ENCODE measurements at regions not wholly inside any gene's neighbourhood (a gene's known extent, or its start where the extent isn't known, plus 50 kb on each side); places are given as distances from the start of the nearest gene placed in this dataset.

DNA sequence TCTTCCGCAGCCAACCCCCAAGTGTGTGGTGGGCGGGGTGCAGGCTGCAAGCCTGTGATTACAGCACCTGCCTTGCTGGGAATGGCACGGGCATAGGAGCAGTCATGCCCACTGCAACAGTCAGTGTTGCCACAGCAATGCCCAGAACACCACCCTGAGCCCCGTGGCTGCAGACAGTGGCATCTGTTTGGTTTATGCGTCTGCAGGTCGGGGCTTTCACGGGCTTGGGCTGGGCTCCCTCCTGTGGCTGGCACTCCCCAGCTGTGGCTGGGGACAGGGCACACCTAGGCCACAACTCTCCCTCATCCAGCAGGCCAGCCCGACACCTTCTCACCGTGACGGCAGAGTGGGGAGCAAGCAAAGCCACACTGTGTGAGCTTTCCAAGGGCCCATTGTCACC, 115.3 kb upstream of the C1QTNF9B start:
- FAIRE-seq = no peak

DNA sequence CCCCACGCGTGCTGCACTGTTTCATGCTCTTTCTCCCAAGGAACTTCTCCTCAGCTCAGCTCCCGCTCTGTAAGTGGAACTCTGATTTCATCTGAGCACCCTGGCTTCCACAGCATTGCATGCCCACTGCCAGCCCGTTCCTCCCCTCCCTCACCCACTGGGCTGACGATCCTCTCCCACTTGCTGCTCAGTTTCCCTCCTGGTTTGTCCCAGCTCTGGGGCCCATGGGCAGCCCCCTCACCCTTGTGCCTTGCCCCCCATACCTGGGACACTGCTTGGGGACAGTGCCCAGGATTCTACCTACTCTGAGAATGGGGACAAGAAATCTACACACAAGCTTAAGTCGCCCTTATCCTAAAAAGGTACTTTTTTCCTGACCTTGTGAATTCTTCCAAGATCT, 115.9 kb upstream of the C1QTNF9B start:
- no peak for FAIRE-seq

DNA sequence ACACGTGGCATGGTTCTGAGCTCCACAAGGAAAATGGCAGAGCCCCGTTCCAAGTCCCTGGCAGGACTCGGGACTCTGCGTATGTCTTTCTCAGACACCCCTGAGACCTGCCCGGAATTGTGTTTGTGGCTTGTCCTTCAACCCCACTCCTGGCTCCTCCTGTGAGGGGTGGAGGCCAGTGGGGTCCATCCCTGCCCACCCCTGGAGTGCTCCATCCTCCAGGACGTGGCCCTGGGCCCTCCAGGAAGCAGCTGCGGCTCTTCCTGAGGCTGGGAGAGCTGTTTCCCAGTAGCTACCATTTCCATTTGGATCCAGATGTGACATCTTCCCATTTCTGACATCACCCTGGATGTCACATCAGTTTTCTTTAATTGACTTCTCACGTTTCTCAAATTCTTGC, 118.7 kb upstream of the C1QTNF9B start:
- no peak for FAIRE-seq

DNA sequence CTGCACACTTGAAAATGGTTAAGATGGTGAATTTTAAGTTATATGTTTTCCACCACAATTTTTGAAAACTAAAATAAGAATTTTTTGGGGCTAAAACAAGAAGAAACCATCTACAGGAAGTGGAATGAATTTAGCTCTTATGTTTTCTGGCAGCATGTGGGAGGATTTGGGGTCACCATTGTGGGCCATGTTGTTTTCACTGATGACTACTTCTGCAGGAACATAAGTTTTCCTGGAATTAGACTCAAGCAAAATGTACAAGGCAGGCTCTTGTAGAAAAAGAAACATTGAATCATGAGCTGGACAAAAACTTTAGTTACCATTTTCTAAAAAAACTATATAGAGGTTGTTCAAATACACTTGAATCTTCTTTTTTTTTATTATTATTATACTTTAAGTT, 125.3 kb upstream of the C1QTNF9B start:
- FAIRE-seq = no peak

DNA sequence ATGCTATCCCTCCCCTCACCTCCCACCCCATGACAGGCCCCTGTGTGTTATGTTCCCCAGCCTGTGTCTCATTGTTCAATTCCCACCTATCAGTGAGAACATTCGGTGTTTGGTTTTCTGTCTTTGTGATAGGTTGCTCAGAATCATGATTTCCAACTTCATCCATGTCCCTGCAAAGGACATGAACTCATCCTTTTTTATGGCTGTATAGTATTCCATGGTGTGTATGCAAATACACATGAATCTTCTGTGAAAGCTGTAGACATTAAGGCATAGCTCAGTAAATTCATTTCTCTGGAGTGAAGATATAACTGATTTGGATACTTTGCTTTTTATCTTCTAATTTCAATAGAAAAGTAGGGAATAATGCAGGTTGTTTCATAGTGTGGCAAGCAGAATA, 125.8 kb upstream of the C1QTNF9B start:
- no peak for FAIRE-seq

DNA sequence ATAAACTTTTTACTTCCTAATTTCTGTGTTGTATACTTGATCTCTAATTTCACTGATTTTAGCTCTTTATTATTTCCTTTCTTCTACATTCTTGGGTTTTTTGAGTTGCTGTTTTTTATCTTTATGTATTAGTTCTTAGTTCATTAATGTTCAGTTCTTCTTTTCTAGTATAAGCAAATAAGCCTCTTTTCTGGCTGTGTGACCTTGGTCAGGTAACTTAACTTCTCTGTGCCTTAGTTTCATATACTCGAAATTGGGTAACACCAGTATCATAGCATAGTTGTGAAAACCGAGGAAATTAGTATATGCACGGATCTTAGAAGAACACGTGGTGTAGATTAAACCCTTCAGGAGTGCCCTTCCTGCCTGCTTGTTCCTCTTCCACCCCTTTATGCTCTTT, 130.2 kb upstream of the C1QTNF9B start:
- FAIRE-seq = no peak

DNA sequence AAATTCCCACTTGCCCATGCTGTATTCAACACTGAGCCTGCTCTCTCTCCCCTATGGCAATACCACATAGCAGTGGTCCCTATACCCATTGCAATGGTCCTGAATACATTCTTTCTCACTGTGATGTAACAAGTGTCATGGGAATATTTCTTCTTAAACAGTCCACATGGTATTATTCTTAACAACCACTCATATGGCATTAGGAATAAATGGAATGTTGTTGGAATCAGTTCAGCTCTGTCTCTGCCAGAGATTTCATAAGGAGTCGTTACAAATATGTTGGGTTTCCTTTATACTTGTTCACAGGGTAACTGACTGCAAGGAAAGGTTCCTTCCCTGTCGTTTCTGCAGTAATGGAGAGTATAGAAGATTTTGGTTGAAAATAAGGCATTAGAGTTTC, 128.3 kb upstream of the SPATA13 start:
- no peak for FAIRE-seq

DNA sequence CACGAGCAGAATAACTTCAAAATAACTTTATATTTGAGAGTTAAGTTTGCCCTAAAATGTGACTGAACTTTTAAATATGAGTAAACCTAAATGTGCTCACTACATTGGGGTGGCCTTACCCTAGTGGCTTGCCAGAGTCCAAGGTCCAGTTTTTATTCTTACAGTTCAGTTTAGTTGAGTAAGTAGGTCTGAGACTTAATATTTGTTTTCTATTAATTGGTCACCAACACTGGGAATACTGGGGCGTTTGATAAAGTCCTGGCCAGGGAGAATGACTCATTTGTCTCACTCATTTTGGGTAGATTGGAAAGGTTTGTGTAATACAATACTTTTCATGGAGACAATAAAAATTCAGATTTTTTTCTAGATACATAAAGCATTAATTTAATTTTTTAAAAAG, 127.8 kb upstream of the SPATA13 start:
- FAIRE-seq = no peak

DNA sequence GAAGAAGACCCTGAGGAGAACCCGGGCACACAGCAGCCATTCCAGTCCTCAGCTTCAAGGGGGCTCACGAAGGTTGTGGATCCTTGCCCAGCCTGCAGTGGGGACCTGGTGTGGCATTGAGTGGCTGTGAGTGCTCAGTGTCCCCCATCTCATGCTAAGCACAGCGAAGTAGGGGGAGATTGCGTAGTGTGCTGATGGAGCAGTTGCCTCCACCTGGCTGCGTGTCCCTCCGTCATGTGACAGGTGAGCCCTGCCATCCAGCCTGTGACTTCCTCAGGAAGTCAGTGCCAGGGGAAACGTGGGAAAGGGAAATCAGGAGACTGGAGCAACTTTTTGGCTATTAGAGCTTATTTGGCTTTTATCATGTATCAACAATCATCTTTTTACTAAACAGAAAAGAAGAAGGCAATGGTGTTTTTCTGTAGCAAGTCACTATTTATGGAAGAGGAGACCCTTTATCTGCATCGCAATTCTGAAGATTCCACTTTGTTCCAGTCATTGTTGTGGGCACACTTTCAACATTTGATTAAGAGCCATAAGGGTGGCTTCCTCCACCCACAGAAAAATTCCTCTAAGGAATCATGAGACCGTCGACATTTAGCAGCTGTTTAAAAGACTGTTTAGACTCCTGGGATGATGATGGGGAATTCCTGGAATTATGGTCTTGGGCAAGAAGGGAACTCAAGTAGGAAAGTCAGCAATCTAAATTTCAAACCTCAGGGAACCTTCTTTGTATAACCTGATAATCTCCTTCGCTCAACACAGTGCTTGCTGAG, 126.8 kb upstream of the SPATA13 start:
- no peak for FAIRE-seq

DNA sequence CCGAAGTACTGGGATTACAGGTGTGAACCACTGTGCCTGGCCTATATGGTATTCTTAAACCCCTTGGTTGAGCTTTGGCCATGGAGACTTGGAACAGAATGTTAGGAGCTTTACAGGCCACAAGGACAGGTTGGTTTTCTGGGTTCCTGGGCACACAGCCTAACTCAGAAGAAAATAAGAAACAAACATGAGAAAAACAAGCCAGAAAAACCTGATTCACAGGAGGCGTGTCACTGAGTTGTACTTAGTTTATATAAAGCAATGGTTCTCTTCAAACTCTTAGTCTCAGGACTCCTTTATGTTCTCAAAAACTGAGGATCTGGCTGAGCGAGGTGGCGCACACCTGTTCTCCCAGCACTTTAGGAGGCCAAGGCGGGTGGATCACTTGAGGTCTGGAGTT, 125.1 kb upstream of the SPATA13 start:
- no peak for FAIRE-seq

DNA sequence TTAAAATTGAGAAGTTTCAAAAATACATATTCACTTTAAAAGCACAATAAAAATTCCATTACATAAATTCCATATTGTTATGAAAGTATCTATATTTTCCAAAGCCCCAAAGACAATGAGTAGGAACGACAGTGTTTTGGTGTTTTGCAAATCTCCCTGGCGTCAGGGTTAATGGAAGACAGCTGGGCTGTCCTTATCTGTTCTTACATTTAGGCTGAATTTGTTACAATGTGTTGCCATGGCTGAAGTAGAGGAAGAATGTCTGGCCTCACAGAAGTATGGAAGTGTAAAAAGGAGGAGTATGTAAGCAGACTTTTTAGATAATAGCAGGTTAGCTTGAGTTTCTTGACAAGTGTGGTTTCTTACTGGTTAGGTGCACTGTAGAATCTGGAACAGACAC, 124.4 kb upstream of the SPATA13 start:
- no peak for FAIRE-seq

DNA sequence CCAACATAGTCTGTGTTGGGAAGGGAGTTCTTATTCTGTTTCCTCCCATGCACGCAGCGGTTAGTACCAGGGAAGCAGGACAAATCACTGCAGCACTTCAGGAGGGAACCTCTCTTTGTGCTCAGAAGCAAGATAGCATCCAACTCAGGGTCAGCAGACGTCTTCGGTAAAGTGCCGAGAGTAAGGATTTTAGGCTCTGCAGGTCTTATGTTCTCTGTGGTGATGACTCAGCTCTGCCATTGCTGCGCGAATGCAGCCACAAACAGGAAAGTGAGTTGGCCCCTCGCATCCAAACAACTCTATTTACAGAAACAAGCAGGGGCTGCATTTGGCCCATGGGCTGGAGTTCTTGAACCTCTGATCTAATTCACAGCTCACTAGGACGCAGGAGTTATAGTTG, 122.1 kb upstream of the SPATA13 start:
- no peak for FAIRE-seq

DNA sequence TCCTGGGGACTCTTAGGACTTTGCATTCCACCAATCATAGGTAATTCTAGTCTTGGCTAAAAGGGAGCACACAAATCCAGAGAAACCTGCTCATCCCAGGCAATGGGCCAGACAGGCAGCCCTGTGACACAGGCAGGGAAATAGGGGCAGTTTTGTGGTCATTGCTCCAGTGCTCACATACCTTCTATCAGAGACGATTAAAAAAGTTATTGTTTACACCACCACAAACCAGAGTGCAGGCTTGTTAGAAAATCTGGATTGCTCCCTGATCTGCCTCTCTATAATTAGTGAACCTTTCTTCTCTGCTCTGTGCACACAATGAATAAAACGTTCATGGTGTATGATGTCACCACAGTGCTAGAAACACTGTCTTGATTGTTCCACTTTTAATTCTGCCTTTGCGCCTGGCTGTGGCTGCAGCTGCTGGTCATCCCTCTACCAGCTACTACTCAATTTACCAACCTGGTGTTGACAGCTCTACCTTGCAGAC, 121.6 kb upstream of the SPATA13 start:
- no peak for FAIRE-seq

DNA sequence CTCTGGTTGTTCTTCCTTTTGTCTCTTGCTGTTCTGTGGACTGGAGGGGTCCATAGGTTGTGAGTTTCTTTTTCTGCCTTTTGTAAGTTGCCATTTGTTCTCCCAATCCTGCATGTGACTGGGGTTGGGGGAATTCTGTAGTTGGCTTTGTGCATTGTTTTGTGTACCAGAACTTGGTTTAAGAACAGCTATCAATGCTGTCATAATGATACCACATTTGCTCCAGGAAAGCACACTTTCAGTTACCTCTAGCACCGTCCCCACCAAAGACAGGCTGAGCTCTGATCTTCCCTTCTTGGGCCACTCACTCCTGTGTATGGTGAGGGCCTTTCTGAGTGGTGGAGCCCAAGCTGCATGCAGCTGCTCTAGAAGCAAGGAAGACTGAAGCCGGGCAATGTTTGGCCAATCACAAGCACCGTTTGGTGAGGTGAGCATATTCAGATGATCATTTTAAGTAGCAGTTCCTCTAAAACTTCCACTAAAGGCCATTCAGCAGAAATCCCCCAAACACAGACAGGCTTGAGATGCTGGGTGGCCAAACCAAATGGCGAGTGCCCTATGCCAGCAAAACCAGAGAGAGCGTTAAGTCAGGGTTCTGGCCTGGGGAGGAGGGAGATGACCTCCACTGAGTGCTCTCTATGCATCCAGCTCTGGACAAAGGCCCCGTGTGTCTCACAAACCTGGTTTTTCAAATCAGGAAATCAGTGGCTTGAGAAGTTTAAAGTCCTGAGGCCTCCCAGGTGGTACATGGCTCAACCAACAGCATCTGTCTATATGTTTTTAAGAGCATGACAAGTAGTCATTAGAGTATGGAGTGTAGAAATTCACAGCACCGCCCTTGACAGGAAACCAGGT, 120.7 kb upstream of the SPATA13 start:
- no peak for FAIRE-seq

DNA sequence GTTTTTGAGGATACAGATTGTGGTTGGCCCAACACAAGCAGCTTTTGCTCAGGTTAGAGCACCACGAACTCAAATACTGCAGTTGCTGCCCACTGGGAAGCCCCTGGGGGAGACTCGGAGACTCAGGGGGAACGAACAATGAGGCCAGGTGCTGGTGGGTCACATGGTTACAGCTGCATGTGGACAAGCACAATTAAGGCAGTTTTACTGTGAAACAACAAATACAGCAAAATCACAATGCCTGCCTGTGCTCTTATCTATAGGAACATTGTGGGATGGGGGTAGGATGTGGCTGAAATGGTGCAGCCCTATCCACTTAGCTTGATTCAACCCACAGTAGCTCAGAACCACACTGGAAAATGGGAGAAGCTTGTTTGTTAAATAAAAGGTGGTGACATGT, 119.7 kb upstream of the SPATA13 start:
- FAIRE-seq = no peak

DNA sequence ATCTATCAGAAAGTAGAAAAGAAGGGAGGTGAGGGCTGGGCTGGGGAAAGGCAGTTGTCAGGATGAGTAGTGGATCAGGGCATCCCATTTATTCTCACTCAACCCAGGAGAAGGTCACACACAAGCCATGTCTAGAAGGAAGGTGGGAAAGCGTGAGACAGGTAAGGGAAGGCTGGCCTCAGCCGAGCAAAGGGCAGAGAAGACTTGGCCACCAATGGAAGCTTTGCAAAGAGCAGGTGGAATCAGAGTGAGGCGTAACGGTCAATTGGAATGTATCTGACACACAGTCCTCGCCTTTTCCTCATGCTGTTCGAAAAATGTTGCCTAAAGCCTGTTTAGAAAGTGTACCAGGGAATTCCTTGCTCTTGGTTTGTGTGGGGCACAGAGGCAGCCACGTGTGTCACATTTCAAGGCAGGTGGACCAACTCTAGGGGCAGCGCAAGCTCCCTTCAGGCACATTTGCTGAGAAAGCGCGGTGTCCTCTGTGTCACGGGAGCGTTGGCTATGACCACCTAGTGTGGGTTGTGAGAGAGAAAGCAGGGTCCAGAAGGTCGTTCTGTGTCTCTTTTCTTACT, 118.8 kb upstream of the SPATA13 start:
- no peak for FAIRE-seq

DNA sequence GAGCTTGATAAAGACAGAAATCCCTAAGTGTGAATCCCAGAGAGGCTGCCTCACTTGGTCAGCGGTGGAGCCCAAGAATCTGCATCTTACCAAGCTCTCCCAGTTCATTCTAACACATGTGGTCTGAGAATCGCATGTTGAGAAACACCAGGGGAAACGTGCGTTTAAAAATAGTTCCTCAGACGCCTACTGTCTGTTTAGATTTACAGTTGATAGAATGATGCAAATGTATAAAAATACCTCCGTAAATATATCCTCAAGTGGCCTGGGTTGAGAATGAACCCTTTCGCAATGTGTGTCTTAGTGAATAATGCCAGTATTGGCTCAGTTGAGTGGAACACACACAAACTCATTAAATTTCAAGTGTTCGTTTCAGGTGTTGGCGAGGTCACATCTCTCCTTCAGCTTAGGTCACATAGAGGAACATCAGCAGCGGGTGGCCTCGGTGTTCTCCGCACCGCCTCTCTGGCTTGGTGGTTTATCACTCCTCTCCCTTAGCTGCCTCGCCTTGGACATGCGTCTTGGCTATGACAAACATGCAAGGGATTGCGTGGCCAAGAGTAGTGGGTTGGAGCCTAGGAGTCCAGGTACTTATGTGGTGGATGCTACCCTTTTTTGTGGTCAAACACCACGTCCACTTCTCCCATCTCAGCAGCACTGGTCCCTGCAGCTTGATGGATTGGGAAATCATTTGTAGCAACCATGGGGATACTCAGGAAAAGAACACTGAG, 117.6 kb upstream of the SPATA13 start:
- FAIRE-seq = no peak

DNA sequence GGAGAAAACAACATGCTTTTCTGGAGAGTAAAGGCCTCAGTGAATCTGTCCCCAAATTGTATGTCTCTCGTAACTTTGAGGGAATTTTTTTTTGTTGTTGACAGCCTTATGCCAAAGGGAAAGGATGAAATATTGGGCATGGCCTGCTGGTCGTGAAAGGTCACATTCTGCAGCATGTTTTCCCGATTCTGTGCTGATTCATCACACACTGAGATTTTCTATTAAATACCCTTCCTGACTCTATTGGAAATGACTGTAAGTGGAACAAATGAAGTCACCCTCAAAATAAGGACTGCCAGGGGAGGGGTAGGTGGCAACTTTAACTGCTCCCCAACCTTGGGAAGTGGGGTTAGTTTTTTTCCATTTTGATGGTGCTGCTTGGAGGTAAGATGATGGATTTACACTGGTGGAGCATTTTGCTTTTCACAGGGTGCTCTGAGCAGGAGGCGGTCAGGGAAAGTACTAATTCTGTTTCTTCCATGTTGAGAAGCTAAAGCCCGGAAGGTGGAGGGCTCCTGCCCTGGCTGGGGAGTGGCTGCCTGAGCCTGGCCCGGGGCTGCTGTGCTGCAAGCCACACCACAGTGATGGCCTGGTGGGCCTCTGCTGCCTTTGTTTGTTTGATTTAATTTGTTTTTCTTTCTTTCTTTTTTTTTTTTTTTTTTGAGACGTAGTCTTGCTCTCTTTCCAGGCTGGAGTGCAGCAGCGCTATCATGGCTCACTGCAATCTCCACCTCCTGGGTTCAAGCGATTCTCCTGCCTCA, 116.8 kb upstream of the SPATA13 start:
- no peak for FAIRE-seq

DNA sequence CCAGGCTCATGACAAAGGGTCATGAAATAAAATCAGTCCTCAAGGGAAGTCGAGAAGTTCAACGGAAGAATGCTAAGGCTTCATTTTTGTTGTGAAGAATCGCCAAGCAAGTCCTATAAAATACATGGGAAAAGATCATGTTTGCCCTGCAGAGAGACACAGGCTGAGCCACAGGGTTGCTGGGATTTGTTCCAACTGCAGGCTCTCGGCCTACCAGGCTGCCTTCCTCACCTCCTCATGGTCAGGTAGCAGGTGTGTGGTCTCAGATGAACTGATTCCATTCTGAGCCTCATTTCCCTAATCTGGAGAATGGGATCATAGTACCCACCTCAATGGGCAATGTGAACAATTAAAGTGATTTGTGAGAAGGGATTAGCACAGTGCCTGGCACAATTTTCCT, 114.9 kb upstream of the SPATA13 start:
- FAIRE-seq = no peak

DNA sequence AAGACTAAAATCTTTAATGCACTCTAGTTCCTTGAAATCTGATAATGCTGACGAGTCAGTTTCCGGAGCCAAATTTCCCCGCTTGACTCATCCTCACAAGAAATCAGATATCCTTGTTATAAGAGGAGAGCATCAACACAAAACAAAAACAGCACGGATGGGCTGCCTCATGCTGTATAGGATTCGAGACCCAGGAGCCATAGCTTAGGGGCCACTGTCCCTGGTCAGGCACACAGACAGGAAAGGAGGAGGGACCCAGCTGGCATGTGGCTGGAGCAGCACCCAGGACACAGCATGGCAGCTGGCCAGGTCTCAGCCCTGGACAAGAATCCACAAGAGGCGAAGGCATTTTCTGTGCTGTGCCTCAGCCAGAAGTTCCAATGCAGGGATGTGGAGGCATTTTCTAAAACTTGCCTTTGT, 110.2 kb upstream of the SPATA13 start:
- FAIRE-seq = no peak

DNA sequence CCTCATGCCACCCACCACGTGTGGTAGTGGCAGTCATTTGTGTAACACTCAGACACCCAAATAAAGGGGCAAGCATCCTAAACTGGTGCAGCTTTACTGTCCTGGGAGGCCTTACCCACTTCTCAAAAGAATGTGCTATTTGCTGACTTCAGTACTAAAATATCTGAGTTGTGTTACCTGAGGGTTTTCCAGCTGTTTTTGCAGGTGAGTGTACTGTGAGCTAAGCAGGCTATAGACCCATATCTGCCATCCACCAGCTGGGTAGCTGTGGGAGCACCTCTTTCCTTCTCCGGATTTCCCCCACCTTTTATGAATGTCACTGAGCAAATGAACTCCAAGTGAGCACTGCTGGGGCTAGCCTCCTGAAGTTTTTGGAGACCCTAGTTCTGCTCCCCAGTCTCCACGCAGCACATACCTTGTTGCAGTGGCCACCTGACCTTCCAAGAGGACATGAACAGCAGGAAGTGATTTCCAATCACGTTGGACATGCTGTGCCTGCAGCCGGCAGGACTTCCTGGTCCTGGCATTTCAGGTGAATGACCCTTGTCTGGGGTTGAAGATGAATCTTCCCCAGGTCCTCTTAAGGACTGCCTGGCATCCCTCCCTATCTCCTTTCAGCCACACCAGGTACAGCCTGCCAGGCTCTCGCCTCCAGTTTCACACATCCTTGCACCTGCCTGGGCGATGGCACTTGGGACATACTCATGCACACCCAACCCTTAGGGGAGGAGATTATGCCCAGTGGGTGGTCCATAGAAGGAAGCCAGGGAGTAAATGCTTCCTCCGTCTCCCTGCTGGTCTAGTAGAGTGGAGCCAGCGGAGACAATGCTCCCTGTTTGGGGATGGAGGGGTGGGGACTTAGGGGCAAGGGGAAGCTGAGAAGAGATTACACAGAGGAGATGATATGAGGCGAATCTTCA, 109.5 kb upstream of the SPATA13 start:
- FAIRE-seq = no peak

Data from islet of Langerhans (tissue), 1 donor.